HCT116 (cell line): ENCODE measurements at regions not wholly inside any gene's neighbourhood (a gene's known extent, or its start where the extent isn't known, plus 50 kb on each side); places are given as distances from the start of the nearest gene placed in this dataset.
"Not testable (repeated sequence)": the region's sequence is repeated elsewhere in the genome, so short reads cannot be mapped to it uniquely, and the experiment has no call there.

Experiments
- ATAC-seq: fragments of 200-7000 bp; cut with Tn5 transposase; 2 replicates; pipeline ENCODE4 v1.9.1; 2020; ENCODE audit warnings: mild to moderate bottlenecking, moderate library complexity
- BruUV-seq: library from RNA; stranded (reverse); fragments of 400-500 nt; replicated peaks from 2 replicates; lab custom pipeline; 2021; lab: Mats Ljungman, UMichigan
- CTCF ChIA-PET: fragments of 300-600 bp; sonication (Branson Sonifier 250); formaldehyde crosslinking; loops from one replicate; lab custom pipeline; 2021; ENCODE audit warnings: antibody characterized with exemption; lab: Charles Lee
- POLR2A ChIA-PET: fragments of 300-600, 350-600 bp; sonication (Branson Sonifier 250); formaldehyde crosslinking; loops from one replicate; lab custom pipeline; 2021; ENCODE audit warnings: antibody characterized with exemption; lab: Charles Lee
- RAD21 ChIA-PET, 2 experiments: fragments of 300-600 bp; sonication (Branson Sonifier 250); formaldehyde crosslinking; loops; one replicate each; lab custom pipeline; 2023; ENCODE audit warnings: low total read pairs in 2 of 2; ENCODE audit not compliant: uncharacterized antibody in 2 of 2, unreplicated experiment in 2 of 2, low non-redundant PET in 1 of 2; lab: Charles Lee
- DNase-seq: peaks from one replicate; pipeline ENCODE4 v3.0.0-alpha.2; 2010; ENCODE audit warnings: low read depth, low spot score
- H2AFZ ChIP-seq: fragments of 200-600 bp; shearing (Covaris generic), sonication (generic); 2 replicates; pipeline ENCODE4 v1.6.1; 2017; ENCODE audit warnings: low read depth, mixed run types, mixed read lengths, antibody characterized with exemption, low read length; ENCODE audit not compliant: poor library complexity, severe bottlenecking
- H3K27ac ChIP-seq: 2 replicates; pipeline ENCODE4 v1.5.1; 2012; ENCODE audit warnings: low read depth, low read length
- H3K27me3 ChIP-seq: fragments of 200-600 bp; sonication (generic); 2 replicates; pipeline ENCODE4 v1.6.1; 2016; ENCODE audit warnings: mixed run types, low read length, mixed read lengths; ENCODE audit not compliant: insufficient read depth
- H3K36me3 ChIP-seq, 2 experiments: fragments of 200-500 bp in 1 of 2; fragments of 200-600 bp in 1 of 2; sonication (Bioruptor generic) in 1 of 2; sonication (generic) in 1 of 2; 2 replicates each; pipeline versions ENCODE4 v1.5.1 to v1.6.1; 2014 to 2016; ENCODE audit warnings: low read length in 2 of 2, inconsistent platforms in 1 of 2, mixed read lengths in 1 of 2, mixed run types in 1 of 2; ENCODE audit not compliant: insufficient read depth in 2 of 2, control insufficient read depth in 1 of 2
- H3K4me1 ChIP-seq, 2 experiments: fragments of 200-600 bp in 1 of 2; sonication (generic) in 1 of 2; 2 replicates each; pipeline versions ENCODE4 v1.5.1 to v1.6.1; 2012 to 2017; ENCODE audit warnings: low read length in 2 of 2, inconsistent platforms in 1 of 2, mild to moderate bottlenecking in 1 of 2, mixed read lengths in 1 of 2, mixed run types in 1 of 2, moderate library complexity in 1 of 2; ENCODE audit not compliant: insufficient read depth in 2 of 2, control insufficient read depth in 1 of 2
- H3K4me2 ChIP-seq: fragments of 200-600 bp; sonication (generic); 2 replicates; pipeline ENCODE4 v1.6.1; 2017; ENCODE audit warnings: mixed run types, low read length, mixed read lengths
- H3K4me3 ChIP-seq, 2 experiments: fragments of 200-600 bp in 1 of 2; sonication (generic) in 1 of 2; replicated peaks in 1 of 2; 2 replicates each; pipeline ENCODE4 v1.5.1; 2011 to 2016; ENCODE audit warnings: low read length in 2 of 2, control low read depth in 1 of 2, low read depth in 1 of 2, mild to moderate bottlenecking in 1 of 2, mixed read lengths in 1 of 2, mixed run types in 1 of 2
- H3K79me2 ChIP-seq: fragments of 200-600 bp; sonication (generic); 2 replicates; pipeline ENCODE4 v1.6.1; 2017; ENCODE audit warnings: mild to moderate bottlenecking, mixed run types, low read length, moderate library complexity, mixed read lengths; ENCODE audit not compliant: insufficient read depth
- H3K9ac ChIP-seq: fragments of 200-600 bp; sonication (generic); 2 replicates; pipeline ENCODE4 v1.6.1; 2016; ENCODE audit warnings: low read length, mixed read lengths
- H3K9me2 ChIP-seq: fragments of 200-600 bp; sonication (generic), shearing (Covaris generic); 2 replicates; pipeline ENCODE4 v1.6.1; 2017; ENCODE audit warnings: mixed run types, mild to moderate bottlenecking, moderate library complexity; ENCODE audit not compliant: insufficient read depth
- H3K9me3 ChIP-seq, 2 experiments: fragments of 200-500 bp in 1 of 2; fragments of 200-600 bp in 1 of 2; sonication (Bioruptor generic) in 1 of 2; sonication (generic) in 1 of 2; 2 replicates each; pipeline ENCODE4 v1.6.1; 2014 to 2017; ENCODE audit warnings: low read length in 2 of 2, mixed read lengths in 2 of 2, inconsistent platforms in 1 of 2, low read depth in 1 of 2, mild to moderate bottlenecking in 1 of 2, mixed run types in 1 of 2, moderate library complexity in 1 of 2; ENCODE audit not compliant: control insufficient read depth in 1 of 2, insufficient read depth in 1 of 2
- H4K20me1 ChIP-seq: fragments of 200-600 bp; sonication (generic), shearing (Covaris generic); 2 replicates; pipeline ENCODE4 v1.6.1; 2017; ENCODE audit warnings: mixed run types, mild to moderate bottlenecking, moderate library complexity; ENCODE audit not compliant: insufficient read depth
- RAD21 ChIP-seq: IDR thresholded peaks from 2 replicates; pipeline ENCODE4 v1.6.1; 2012; ENCODE audit warnings: low read depth, mild to moderate bottlenecking
- ZFX ChIP-seq: fragments of 450-650 bp; IDR thresholded peaks from 2 replicates; pipeline ENCODE4 v1.6.1; 2017
- ZNF274 ChIP-seq: fragments of 200-500 bp; sonication (Bioruptor generic); IDR thresholded peaks from 2 replicates; pipeline ENCODE4 v1.6.1; 2014; ENCODE audit warnings: mild to moderate bottlenecking, low read depth, low read length, inconsistent platforms
- intact Hi-C: fragments of 100-400 bp; cut with micrococcal nuclease; formaldehyde crosslinking; loops from 2 replicates; pipeline ENCODE4 v1.10.0; 2022

DNA sequence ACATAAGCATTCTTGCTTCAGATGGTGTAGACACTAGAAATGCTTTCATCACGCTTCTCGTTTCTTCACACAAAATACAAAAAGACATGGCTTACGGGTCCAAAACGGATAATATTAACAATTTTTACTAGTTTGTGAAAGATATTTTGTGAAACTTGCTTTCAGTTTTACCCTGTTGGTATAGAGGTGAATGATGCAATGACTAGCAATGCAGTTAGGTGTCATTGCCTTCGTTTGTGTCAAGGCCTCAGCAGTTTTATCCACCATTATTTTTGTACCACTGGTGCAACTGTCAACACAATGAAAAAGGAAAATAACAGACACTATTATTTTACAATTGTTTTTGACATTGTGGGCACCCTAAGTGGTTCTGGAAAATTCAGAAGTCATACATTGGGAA lies 323.0 kb downstream of the FLRT2 start:
- no peak for TF ChIP-seq RAD21
- no peak for TF ChIP-seq ZNF274
- TF ChIP-seq ZFX: no peak
- ATAC-seq (no peak), DNase-seq (no peak)
- H2AFZ ChIP-seq: no peak overlapping the region
- POLR2A ChIA-PET: no interaction called here
- H3K9me2 ChIP-seq: no peaks in the 10 kb centered on the region
- no peaks in the 10 kb centered on the region for H3K79me2 ChIP-seq
- CTCF ChIA-PET: no interaction called here
- no peak overlapping the region for H3K4me2 ChIP-seq
- no peaks in the 10 kb centered on the region for H3K4me1 ChIP-seq
- no peaks in the 10 kb centered on the region for H4K20me1 ChIP-seq
- no TSS peak for BruUV-seq
- intact Hi-C loops: no loop called here
- peaks cover 14 to 27% of the 10 kb centered on the region in 2 experiments; a peak in 2 of 4 replicates for H3K9me3 ChIP-seq
- no peak overlapping the region for H3K27ac ChIP-seq
- RAD21 ChIA-PET: no interaction called here
- H3K36me3 ChIP-seq: no peaks in the 10 kb centered on the region
- no peak overlapping the region for H3K4me3 ChIP-seq
- H3K27me3 ChIP-seq: no peaks in the 10 kb centered on the region
- no peak overlapping the region for H3K9ac ChIP-seq

DNA sequence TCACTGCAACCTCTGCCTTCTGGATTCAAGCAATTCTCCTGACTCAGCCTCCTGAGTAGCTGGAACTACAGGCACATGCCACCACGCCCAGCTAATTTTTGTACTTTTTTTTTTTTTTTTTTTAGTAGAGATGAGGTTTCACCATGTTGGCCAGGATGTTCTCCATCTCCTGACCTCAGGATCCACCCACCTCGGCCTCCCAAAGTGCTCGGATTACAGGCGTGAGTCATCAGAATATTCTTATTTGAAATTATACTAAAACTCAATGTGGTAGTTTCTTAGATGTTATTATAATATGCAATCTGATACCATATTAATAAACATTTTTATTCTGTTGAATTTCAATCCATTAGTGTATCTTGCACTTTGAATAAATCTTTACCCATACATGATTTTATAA lies 322.2 kb downstream of the FLRT2 start:
- H4K20me1 ChIP-seq, ATAC-seq, H3K9ac ChIP-seq, H3K9me2 ChIP-seq, H2AFZ ChIP-seq, DNase-seq, RAD21 ChIA-PET, intact Hi-C loops, H3K27me3 ChIP-seq, H3K36me3 ChIP-seq, H3K79me2 ChIP-seq, H3K4me1 ChIP-seq, H3K27ac ChIP-seq, H3K4me2 ChIP-seq, H3K4me3 ChIP-seq, CTCF ChIA-PET, BruUV-seq, POLR2A ChIA-PET: not testable (repeated sequence)
- peaks cover 14 to 21% of the 10 kb centered on the region in 2 experiments; a peak in 2 of 4 replicates for H3K9me3 ChIP-seq

DNA sequence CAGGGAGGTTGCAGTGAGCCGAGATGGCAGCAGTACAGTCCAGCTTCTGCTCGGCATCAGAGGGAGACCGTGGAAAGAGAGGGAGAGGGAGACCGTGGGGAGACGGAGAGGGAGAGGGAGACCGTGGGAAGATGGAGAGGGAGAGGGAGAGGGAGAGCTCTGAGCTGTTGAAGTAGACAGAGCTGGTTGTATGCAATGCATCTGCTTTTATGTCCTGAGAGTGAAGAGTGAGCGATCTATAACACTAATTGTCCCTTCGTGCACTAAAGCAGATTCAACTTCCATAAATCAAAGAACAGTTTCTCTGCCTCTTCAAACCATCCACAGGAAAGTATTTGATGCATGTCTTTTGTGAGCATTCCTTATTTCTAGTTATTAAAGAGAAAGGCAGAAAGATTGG lies 300.6 kb downstream of the FLRT2 start:
- H3K4me2 ChIP-seq, BruUV-seq, H3K4me3 ChIP-seq, DNase-seq, POLR2A ChIA-PET, H3K9ac ChIP-seq, H3K27ac ChIP-seq, H4K20me1 ChIP-seq, H3K27me3 ChIP-seq, H3K36me3 ChIP-seq, RAD21 ChIA-PET, H3K9me2 ChIP-seq, H3K4me1 ChIP-seq, H2AFZ ChIP-seq, CTCF ChIA-PET, intact Hi-C loops, ATAC-seq, H3K79me2 ChIP-seq: not testable (repeated sequence)
- H3K9me3 ChIP-seq: peaks cover 5 to 22% of the 10 kb centered on the region in 2 experiments; a peak in 2 of 4 replicates

DNA sequence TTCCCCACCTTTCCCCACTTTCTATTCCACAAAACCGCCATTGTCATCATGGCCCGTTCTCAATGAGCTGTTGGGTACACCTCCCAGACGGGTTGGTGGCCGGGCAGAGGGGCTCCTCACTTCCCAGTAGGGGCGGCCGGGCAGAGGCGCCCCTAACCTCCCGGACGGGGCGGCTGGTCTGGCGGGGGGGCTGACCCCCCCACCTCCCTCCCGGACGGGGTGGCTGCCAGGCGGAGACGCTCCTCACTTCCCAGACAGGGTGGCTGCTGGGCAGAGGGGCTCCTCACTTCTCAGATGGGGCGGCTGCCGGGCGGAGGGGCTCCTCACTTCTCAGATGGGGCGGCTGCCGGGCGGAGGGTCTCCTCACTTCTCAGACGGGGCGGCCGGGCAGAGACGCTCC lies 299.7 kb downstream of the FLRT2 start:
- ATAC-seq: not testable (repeated sequence)

More for the DNA sequence above, 299.7 kb downstream of the FLRT2 start:
- H3K27me3 ChIP-seq, RAD21 ChIA-PET, H3K27ac ChIP-seq, H3K79me2 ChIP-seq, CTCF ChIA-PET, H3K4me2 ChIP-seq, H2AFZ ChIP-seq, H3K36me3 ChIP-seq, H3K9me2 ChIP-seq, intact Hi-C loops, POLR2A ChIA-PET, H3K4me1 ChIP-seq, BruUV-seq, H4K20me1 ChIP-seq, DNase-seq, H3K9ac ChIP-seq, H3K4me3 ChIP-seq: not testable (repeated sequence)
- peaks cover 3 to 26% of the 10 kb centered on the region in 2 experiments; a peak in 2 of 4 replicates for H3K9me3 ChIP-seq
